ENCODE measurements at regions not wholly inside any gene's neighbourhood (a gene's known extent, or its start where the extent isn't known, plus 50 kb on each side); places are given as distances from the start of the nearest gene placed in this dataset.

GRCh38 chr10:62453274-62453673 lies 79.1 kb downstream of the ZNF365 start:
- FAIRE-seq (no peak), DNase-seq (no peak)
- TF ChIP-seq CTCF (IDR thresholded peaks at IDR 0.05; ENCODE audit: borderline replicate concordance, extremely low read depth, insufficient read depth), result no peak
- H3K4me3 ChIP-seq (ENCODE audit: low read length in 3 of 3), result no peak overlapping the region
- no peaks in the 10 kb centered on the region for H3K27me3 ChIP-seq (ENCODE audit: control insufficient read depth, insufficient read depth, low read length)
- H3K36me3 ChIP-seq (ENCODE audit: control insufficient read depth in 2 of 3, insufficient read depth in 3 of 3, low read length in 3 of 3), result no peaks in the 10 kb centered on the region
- H3K9ac ChIP-seq (ENCODE audit: low read length in 3 of 3), result no peak overlapping the region
- no peaks in the 10 kb centered on the region for H3K9me3 ChIP-seq (ENCODE audit: control insufficient read depth in 2 of 3, insufficient read depth in 1 of 3, low read length in 3 of 3)
- H3K4me1 ChIP-seq (ENCODE audit: control insufficient read depth in 2 of 3, insufficient read depth in 2 of 3, low read depth in 1 of 3, low read length in 3 of 3), result no peaks in the 10 kb centered on the region
- intact Hi-C loops (cut with DNase I), result no loop called here
- no peak overlapping the region for H3K27ac ChIP-seq (ENCODE audit: low read depth in 2 of 2, low read length in 2 of 2)

- no peak overlapping the region for H3K9ac ChIP-seq (ENCODE audit: low read length in 3 of 3)
- H3K4me3 ChIP-seq (ENCODE audit: low read length in 3 of 3), result no peak overlapping the region
- no peak for DNase-seq
- TF ChIP-seq CTCF (IDR thresholded peaks at IDR 0.05; ENCODE audit: borderline replicate concordance, extremely low read depth, insufficient read depth), result no peak
- H3K27me3 ChIP-seq (ENCODE audit: control insufficient read depth, insufficient read depth, low read length), result no peaks in the 10 kb centered on the region
- no peak overlapping the region for H3K27ac ChIP-seq (ENCODE audit: low read depth in 2 of 2, low read length in 2 of 2)
- intact Hi-C loops (cut with DNase I), result no loop called here
- H3K4me1 ChIP-seq (ENCODE audit: control insufficient read depth in 2 of 3, insufficient read depth in 2 of 3, low read depth in 1 of 3, low read length in 3 of 3), result no peaks in the 10 kb centered on the region
- H3K36me3 ChIP-seq (ENCODE audit: control insufficient read depth in 2 of 3, insufficient read depth in 3 of 3, low read length in 3 of 3), result no peaks in the 10 kb centered on the region
- FAIRE-seq, result no peak
- H3K9me3 ChIP-seq (ENCODE audit: control insufficient read depth in 2 of 3, insufficient read depth in 1 of 3, low read length in 3 of 3), result no peaks in the 10 kb centered on the region
Measured at GRCh38 chr10:62454687-62455397, 80.7 kb downstream of the ZNF365 start.

GRCh38 chr10:62456611-62457101 lies 82.5 kb downstream of the ZNF365 start:
- Histone ChIP-seq H3K9ac (ENCODE audit: low read length in 3 of 3) (no peak overlapping the region), H3K36me3 (ENCODE audit: control insufficient read depth in 2 of 3, insufficient read depth in 3 of 3, low read length in 3 of 3) (no peaks in the 10 kb centered on the region), H3K4me1 (ENCODE audit: control insufficient read depth in 2 of 3, insufficient read depth in 2 of 3, low read depth in 1 of 3, low read length in 3 of 3) (no peaks in the 10 kb centered on the region), H3K27ac (ENCODE audit: low read depth in 2 of 2, low read length in 2 of 2) (no peak overlapping the region), H3K4me3 (ENCODE audit: low read length in 3 of 3) (no peak overlapping the region), H3K9me3 (ENCODE audit: control insufficient read depth in 2 of 3, insufficient read depth in 1 of 3, low read length in 3 of 3) (no peaks in the 10 kb centered on the region), H3K27me3 (ENCODE audit: control insufficient read depth, insufficient read depth, low read length) (no peaks in the 10 kb centered on the region)
- FAIRE-seq (no peak), DNase-seq (no peak)
- TF ChIP-seq CTCF (IDR thresholded peaks at IDR 0.05; ENCODE audit: borderline replicate concordance, extremely low read depth, insufficient read depth), result no peak
- intact Hi-C loops (cut with DNase I), result no loop called here

Data from kidney (tissue), 13 donors.